GM04503 (cell line): ENCODE measurements at regions not wholly inside any gene's neighbourhood (a gene's known extent, or its start where the extent isn't known, plus 50 kb on each side); places are given as distances from the start of the nearest gene placed in this dataset.

Source experiments
- DNase-seq: peaks from one replicate; pipeline ENCODE4 v3.0.0-alpha.2; 2012; ENCODE audit warnings: low read depth

DNA sequence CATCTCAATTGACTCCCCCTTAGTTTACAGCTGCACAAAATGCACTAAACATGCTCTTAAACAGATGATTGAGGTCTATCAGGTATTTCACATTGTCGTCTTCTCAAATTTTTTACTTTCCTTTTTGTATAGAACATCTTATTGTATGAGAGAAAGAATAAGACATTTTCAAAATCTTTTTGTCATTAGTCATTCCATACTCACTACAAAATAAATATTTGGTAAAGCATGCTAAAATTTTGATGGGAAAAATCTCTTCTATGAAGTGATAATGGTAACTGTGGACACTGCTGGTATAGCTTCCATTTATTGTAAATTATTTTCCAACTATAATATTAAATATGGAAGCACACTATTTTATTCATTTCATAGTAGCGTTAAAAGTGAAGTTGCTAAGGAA, 185.6 kb upstream of the FSTL5 start:
- DNase-seq, result no peak

DNA sequence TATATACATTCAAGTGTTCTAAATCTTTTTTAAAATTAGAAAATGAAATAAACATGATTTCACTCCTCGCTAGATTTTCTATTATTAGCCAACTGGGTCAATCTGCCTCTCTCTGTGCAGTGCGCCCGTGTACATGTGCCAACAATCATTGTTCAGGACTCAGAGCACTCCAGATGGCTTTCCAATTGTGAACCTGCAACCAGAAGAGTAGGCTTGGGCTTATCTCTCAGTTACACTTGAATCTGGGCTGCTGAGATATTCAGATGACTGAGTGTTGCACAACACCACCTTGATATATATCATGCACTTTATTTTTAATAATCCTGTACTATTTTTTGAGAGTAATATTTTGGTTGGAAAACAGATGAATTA, 184.0 kb upstream of the FSTL5 start:
- no peak for DNase-seq

DNA sequence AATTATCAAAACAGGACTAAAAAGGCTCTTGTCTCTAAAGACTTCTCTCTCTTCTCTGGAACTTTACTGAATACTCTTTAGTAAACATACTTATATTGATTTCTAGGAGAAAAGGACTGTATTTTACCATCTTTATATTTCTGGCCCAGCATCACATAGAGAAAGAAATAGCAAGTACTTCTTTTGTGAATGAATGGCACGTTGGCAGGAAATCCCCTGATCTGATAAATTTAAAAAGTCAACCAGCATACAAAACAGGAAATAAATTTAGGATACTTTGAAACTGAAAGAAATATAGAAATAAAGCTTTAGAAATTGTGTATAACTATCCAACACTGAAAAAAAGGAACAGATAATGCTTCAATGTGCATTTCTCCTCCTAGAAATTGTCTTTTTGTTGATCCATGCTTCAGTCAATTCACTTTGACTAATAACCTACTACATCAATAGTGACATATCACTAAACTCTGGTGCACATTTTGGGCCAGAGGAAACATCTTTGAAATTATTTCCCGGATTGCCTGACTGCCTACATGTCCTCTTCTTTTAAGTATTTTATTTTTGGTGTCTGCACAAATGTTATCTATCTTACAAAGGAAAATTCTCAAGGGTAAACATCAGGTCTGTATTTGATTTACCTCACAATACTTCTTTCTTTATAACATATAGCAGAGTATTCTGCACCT, 183.5 kb upstream of the FSTL5 start:
- DNase-seq, result no peak

DNA sequence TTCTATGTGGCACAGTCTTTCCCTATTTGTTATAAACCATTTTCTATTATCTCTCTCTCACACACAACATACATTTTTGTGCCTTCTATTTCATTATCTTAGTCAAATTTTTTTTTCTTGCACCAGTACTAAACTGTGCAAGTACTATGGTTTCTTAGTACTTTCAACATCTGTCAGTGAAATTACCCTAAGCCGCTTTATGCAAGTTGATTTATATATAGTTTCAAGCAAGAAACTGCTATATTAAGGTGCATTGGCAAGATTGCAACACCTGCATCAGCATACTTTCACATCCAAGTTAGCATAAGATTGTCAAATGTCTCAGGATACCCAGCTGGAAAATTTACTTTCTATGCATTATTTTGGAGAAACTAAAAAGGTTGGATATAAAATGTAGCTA, 180.2 kb upstream of the FSTL5 start:
- no peak for DNase-seq

DNA sequence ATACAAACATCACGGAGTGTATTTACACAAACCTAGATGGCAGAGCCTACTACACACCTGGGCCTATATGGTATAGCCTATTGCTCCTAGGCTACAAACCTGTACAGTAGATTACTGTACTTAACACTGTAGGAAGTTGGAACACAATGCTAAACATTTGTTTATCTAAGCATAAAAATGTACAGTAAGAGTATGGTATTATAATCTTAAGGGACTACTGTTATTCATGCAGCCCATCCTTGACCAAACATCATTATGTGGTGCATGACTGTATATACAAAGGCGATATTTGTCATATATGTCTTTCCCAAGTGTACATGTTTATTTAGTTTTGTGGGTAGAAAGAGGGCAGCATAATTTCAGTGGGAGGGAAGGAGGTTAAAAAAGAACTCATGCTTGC, 177.7 kb upstream of the FSTL5 start:
- DNase-seq, result no peak

DNA sequence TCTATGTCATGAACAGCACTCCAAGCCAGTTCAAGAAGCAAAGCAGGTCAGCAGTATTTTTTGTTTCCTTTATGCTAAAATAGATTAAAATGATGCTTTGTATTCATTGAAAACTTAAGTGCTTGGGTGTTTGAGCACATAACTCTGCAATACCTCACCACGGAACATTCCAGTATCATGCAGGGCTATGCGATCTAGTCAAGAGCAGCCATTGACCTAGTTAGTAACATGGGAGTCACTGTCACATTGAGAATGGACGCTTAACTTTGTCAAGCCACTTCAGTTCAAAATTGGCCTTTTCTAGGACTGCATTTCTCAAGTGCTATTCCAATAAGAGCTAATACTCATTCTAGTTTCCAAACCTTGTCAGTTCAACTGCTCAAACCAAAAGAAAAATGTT, 160.1 kb upstream of the FSTL5 start:
- DNase-seq, result no peak

DNA sequence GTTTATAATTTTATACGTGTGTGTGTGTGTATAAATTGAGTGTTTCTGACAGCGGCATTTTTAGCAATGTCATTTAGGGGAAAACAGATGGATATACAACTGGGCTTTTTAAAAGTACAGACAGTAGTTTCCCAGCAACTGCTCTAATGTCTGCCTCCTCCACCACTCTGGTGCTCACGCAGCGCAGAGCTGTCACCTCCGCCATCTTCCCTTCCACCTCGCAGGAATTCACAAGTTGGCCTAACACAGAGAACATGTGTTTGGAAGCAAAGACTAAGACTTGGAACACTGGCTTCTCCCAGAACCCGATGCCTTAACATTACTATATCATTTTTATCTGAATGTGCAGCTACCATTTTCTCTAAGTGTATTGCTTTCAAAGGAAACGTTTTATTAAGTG, 158.3 kb upstream of the FSTL5 start:
- no peak for DNase-seq

DNA sequence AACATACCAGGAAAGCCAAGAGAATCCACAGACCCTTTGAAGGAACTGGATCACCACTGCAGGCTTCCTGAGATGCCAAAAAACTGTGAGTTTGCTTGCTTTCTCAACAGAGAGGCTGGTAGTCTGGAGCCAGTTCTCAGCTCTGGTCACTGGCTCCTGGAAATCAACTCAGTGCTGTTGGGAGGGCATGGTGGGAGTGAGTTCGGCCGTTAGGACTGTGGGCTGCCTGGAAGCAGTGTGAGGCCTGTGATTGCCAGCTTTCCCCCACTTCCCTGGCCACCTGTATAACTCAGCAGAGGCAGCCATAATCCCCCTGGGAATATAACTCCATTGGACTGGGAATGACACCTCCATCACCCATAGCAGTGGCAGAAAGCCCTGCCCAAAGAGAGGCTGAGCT, 122.0 kb upstream of the FSTL5 start:
- no peak for DNase-seq

DNA sequence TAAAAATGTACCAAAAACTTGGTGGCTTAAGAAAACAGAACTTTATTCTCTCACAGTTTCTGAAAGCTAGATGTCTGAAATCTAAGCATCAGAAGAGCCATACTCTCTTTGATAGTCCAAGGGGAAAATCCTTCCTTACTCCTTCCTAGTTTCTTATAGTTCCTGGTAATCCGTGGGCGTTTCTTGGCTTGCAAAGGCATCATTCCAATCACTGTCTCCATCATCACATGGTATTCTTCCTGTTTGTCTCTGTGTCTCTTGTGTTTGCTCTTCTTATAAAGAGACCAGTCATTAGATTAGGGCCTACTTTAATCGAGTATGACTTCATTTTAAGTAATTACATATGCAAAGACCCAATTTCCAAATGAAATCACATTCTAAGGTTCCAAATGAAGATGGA, 118.9 kb upstream of the FSTL5 start:
- DNase-seq, result no peak

DNA sequence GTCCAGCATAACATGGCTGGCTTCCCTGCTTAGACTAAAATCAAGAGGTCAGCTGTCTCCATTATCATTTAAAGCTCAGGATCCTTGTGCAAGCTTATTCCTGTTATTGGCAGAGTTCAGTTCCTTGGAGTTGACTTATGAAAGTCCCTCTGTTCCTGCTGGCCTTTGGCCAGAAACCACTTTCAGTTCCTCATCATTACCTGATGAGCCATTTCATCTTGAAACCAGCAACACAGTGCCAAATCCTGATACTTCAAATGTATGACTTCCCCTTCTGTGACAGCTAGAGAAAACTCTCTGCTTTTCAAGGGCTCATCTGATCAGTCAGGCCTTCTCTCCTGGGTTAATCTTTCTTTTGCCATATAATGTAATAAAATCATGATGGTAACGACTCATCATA, 110.6 kb upstream of the FSTL5 start:
- DNase-seq, result no peak

DNA sequence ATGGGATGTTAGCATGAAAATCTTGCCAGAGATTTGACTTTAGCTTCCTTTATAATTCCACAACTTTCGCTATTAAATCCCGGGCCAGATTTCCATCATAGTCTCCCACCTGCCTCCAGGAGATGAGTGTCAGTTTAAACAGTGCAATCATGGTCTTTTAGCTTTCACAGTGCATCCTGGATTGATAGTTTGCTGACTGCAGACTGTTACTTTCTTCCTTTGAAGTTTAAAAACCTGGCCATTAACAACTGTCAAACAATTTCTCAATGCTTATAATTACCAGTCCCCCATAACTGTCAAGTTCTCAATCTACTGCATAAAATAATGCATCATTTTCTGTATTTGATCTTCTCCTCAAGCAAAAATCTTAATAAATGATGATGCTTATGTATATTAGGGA, 108.4 kb upstream of the FSTL5 start:
- DNase-seq, result no peak

DNA sequence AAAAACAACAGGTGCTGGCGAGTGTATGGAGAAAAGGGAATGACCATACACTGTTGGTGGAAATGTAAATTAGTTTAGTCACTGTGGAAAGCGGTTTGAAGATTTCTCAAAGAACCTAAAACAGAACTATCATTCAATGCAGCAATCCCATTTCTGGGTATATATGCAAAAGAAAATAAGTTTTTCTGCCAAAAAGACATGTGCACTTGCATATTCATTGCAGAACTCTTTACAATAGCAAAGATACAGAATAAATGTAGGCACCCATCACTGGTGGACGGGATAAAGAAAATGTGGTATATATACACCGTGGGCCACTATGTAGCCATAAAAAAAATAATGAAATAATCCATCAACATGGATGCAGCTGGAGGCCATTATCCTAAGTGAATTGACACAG, 105.1 kb upstream of the FSTL5 start:
- no peak for DNase-seq

DNA sequence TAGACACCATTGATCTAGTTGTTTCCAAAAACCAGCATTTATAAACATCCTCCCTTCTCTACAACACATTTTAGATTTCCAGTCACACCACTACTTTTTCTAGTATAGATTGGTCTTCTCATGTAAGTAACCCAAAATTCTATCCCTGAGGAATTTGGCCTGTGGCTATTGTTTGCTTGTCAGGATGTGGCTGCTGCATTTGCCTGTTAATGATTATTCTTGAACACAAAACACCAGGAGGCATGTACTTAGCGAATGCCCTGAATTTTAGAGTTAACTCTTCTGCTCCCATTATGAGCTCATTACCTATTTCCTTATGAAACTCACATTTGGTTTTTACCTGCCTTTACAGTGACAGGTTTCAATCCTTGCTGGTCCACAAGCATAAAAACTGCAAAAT, 102.0 kb upstream of the FSTL5 start:
- no peak for DNase-seq

DNA sequence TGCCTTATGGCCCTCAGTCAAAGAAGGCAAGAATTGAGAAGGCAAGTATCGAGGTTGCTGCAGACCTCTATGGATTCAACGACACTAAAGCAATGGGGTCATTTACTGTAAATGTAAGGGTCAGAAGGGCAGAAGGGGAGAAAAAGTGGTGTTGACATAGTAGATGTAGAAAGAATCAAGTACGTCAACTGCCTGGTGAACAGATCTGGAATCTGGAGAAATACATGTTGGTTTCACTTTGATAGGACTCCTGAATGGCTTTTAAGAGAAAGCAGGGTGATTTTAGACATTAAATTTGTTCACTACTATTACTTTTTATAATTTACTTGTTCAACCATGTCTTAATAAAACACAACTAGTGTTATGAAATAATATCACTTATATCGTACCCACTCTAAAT, 81.3 kb upstream of the FSTL5 start:
- no peak for DNase-seq

DNA sequence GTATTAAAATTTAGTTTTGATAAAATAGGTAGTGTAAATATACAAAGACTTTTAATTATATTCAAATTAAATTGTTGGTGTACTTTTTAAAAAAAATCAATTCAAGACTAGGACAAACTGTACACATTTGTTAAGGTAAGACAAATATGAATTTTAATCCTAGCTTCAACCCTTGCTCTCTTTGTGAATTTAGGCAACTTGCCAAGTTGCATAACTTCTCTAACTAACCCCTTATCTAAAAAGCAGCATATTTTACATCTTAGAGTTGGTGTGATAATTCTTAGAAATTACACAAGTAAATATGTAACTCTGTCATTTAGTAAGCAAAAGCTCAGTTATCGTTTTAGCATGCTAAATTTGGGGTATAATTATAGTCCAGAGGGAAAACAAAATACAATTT, 78.1 kb upstream of the FSTL5 start:
- DNase-seq, result no peak

DNA sequence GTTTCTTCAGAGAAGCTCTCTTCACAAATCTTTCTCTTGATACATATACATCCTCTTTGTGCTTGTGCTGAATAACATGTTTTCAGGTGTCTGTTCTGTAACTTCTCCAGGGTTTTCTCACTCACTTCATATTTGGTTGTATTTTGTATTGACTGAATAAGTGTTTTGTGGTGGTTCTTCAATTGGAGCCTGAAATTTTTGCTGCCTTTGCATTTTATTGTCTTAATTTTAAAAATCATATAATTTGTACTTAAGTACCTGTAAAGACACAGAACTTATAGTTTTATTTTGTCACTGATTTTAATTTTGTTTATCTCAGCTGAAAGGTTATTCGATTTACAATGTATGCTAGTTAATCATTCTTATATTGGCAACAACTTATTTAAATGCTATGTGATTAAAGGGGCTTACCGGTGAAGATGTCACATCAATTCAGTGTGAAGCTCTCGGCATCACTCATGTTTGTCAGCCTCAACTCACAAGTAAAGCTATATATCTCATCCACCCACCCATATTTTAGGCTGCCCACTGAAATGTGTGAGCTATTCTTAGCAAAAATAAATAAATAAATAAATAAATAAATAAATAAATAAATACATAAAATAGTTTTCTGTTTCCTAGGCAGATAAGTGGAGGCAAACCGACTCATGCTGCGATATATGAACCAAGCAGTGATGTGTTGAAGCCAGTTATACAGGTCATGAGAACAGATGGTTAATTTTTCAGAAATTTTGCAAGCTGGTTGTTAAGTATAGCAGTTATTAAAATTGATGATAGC, 76.4 kb upstream of the FSTL5 start:
- no peak for DNase-seq

DNA sequence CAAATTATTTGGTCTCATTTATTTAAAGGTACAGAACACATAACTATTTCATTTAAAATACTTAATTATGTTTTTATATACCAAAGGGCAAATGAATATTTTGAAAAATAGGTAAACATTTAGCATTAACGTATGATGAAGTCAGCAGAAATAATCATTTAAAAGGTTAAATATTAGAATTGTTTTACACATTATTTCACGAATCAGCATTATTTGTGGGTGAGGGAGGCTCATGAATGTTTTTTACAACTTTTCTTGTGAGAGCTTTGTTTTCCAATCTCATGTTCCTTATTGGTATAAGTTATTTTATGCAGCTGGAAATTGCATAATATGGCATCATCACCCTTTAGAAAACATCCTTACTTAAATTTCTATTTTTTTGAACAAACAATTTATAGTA, 73.9 kb upstream of the FSTL5 start:
- no peak for DNase-seq

DNA sequence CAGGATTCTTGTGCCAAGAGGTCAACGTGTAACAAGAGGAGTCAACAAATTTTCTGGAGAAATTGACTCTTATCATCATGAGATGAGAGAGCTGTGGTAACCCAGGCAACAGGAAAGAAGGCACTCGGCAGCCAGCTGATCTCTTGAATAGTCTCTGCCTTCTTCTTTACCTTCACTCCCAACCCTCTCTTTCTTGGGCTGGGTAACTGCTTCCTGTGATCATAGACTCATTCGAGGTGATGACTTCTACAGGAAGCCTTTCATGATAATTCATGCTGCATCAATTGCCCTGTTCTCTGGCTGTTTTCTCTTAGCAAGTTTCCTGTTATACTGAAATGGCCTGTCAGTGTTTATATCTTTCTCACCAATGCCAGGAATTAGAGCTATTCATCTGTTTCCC, 70.8 kb upstream of the FSTL5 start:
- DNase-seq, result no peak

DNA sequence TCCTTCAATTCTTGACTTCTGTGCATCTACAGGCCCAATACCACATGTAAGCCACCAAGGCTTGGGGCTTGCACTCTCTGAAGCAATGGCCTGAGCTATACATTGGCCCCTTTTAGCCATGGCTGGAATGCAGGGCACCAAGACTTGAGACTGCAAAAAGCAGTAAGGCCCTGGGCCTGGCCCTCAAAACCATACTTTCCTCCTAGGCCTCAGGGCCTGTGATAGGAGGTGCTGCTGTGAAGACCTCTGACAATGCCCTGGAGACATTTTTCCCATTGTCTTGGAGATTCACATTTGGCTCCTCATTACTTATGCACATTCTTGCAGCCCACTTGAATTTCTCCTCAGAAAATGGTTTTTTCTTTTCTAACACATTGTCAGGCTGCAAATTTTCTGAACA, 68.5 kb upstream of the FSTL5 start:
- no peak for DNase-seq

DNA sequence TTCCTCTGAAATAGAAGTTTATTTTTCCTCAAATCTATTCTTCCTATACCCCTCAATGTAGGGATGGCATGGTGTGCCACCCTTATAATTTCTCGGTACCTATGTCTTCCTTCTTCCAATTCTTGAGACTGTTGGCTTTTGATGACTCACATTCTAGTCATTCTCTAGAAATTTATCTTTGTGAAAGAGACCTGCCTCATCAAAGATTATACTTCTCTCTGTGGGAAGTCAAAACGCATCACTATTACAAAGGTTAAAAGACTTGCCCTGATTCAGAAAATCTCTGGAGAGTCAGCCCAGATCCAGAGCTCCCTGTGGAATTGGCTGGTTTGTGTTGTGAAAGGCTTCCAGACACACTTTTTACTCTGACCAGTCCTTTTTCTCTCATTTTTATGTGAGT, 65.9 kb upstream of the FSTL5 start:
- DNase-seq, result no peak

DNA sequence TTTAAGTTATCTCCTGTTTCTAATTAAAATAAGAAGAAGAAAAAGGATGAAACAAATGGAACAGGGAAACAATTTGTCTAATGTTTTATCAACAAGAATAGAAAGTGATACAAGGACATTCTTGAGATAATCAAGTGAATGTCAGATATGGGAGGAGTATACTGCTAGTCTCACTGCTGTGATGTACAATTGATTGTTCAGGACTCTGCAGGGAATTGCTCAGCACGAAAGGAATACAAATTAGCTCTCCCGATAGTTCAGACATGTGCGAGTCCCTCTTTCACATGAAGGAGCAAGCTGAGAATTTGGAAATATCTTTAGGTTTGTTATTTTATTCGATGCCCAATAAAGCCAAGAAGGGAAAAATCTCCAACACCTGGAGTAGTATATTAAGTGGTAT, 57.3 kb upstream of the FSTL5 start:
- DNase-seq, result no peak
